Kidney epithelial cell (primary cell): ENCODE measurements at regions not wholly inside any gene's neighbourhood (a gene's known extent, or its start where the extent isn't known, plus 50 kb on each side); places are given as distances from the start of the nearest gene placed in this dataset.

ENCODE experiments used
- DNase-seq: peaks from one replicate; pipeline ENCODE4 v3.0.0-alpha.2; 2010; ENCODE audit warnings: low read depth
- H3K27me3 ChIP-seq: 2 replicates; pipeline ENCODE4 v1.6.0; 2011; ENCODE audit warnings: low read length; ENCODE audit not compliant: control insufficient read depth, insufficient read depth
- H3K36me3 ChIP-seq: 2 replicates; pipeline ENCODE4 v1.5.1; 2011; ENCODE audit warnings: low read length; ENCODE audit not compliant: control insufficient read depth, insufficient read depth
- H3K4me3 ChIP-seq: 2 replicates; pipeline ENCODE4 v1.5.1; 2011; ENCODE audit warnings: low read depth, mild to moderate bottlenecking, control low read depth, low read length
- TF ChIP-seq, protein P1 (sequence below): IDR thresholded peaks from 2 replicates; pipeline ENCODE4 v1.5.1; 2011; ENCODE audit warnings: mild to moderate bottlenecking, moderate library complexity, low read length, control low read depth, inconsistent platforms; ENCODE audit not compliant: insufficient read depth, poor library complexity, severe bottlenecking

DNA sequence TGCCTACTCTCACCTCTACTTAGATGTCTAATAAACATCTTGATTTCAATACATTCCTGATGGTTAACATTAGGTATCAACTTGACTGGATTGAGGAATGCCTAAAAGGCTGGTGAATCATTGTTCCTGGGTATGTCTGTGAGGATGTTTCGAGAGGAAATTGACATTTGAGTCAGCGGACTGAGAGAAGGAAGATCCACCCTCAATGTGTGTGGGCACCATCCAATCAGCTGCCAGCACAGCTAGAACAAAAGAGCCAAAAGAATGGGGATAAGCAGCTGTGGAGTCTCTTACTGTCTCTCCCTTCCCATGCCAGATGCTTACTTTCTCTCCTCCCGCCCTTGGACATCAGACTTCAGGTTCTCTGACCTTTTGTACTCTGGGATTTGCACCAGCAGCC, 128.6 kb upstream of the HS3ST5 start:
- DNase-seq, result no peak
- H3K36me3 ChIP-seq, result no peaks in the 10 kb centered on the region
- TF ChIP-seq, protein P1, sequence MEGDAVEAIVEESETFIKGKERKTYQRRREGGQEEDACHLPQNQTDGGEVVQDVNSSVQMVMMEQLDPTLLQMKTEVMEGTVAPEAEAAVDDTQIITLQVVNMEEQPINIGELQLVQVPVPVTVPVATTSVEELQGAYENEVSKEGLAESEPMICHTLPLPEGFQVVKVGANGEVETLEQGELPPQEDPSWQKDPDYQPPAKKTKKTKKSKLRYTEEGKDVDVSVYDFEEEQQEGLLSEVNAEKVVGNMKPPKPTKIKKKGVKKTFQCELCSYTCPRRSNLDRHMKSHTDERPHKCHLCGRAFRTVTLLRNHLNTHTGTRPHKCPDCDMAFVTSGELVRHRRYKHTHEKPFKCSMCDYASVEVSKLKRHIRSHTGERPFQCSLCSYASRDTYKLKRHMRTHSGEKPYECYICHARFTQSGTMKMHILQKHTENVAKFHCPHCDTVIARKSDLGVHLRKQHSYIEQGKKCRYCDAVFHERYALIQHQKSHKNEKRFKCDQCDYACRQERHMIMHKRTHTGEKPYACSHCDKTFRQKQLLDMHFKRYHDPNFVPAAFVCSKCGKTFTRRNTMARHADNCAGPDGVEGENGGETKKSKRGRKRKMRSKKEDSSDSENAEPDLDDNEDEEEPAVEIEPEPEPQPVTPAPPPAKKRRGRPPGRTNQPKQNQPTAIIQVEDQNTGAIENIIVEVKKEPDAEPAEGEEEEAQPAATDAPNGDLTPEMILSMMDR, result no peak
- no peak overlapping the region for H3K4me3 ChIP-seq
- no peaks in the 10 kb centered on the region for H3K27me3 ChIP-seq

GRCh38 chr6:114467931-114468330, 125.1 kb upstream of the HS3ST5 start:
- Histone ChIP-seq H3K4me3 (no peak overlapping the region), H3K36me3 (no peaks in the 10 kb centered on the region), H3K27me3 (no peaks in the 10 kb centered on the region)
- no peak for DNase-seq
- TF ChIP-seq, protein P1, result no peak

GRCh38 chr6:114465511-114465910, 122.7 kb upstream of the HS3ST5 start:
- no peaks in the 10 kb centered on the region for H3K27me3 ChIP-seq
- H3K4me3 ChIP-seq, result no peak overlapping the region
- DNase-seq, result no peak
- H3K36me3 ChIP-seq, result no peaks in the 10 kb centered on the region
- TF ChIP-seq, protein P1, result no peak

GRCh38 chr6:114453737-114454276, 111.0 kb upstream of the HS3ST5 start:
- no peak for DNase-seq
- Histone ChIP-seq H3K4me3 (no peak overlapping the region), H3K27me3 (no peaks in the 10 kb centered on the region), H3K36me3 (no peaks in the 10 kb centered on the region)
- TF ChIP-seq, protein P1, result no peak

GRCh38 chr6:114452785-114453401, 110.1 kb upstream of the HS3ST5 start:
- no peak overlapping the region for H3K4me3 ChIP-seq
- no peaks in the 10 kb centered on the region for H3K27me3 ChIP-seq
- H3K36me3 ChIP-seq, result no peaks in the 10 kb centered on the region
- TF ChIP-seq, protein P1, result no peak
- no peak for DNase-seq

- DNase-seq, result no peak
- H3K36me3 ChIP-seq, result no peaks in the 10 kb centered on the region
- H3K27me3 ChIP-seq, result no peaks in the 10 kb centered on the region
- H3K4me3 ChIP-seq, result no peak overlapping the region
- TF ChIP-seq, protein P1, result no peak
Observed at GRCh38 chr6:114450631-114451030, 107.8 kb upstream of the HS3ST5 start.
